ENCODE measurements at regions not wholly inside any gene's neighbourhood (a gene's known extent, or its start where the extent isn't known, plus 50 kb on each side); places are given as distances from the start of the nearest gene placed in this dataset.

GRCh38 chr2:226657340-226658053 is 142.1 kb downstream of the IRS1 start (continued):
- no peak for TF ChIP-seq PRDM15 (CRISPR knock-in tag; IDR thresholded peaks at IDR 0.05)
- TF ChIP-seq ZNF580 (CRISPR knock-in tag; IDR thresholded peaks at IDR 0.05; ENCODE audit: borderline replicate concordance, low read depth): no peak
- TF ChIP-seq ZBTB7B (CRISPR knock-in tag; IDR thresholded peaks at IDR 0.05): no peak
- TF ChIP-seq SAFB2 (CRISPR knock-in tag; IDR thresholded peaks at IDR 0.05; ENCODE audit: borderline replicate concordance, low read depth): no peak
- no peak for TF ChIP-seq ZBTB42 (CRISPR knock-in tag; IDR thresholded peaks at IDR 0.05)
- TF ChIP-seq ZNF362 (CRISPR knock-in tag; IDR thresholded peaks at IDR 0.05; ENCODE audit: borderline replicate concordance): peak; percentile 54; the same call in 1 of the 2 replicates
- TF ChIP-seq HDAC2 (CRISPR knock-in tag; IDR thresholded peaks at IDR 0.05): peak; percentile 87
- no peak for TF ChIP-seq ZNF160 (CRISPR knock-in tag; IDR thresholded peaks at IDR 0.05)
- no peak for TF ChIP-seq ZNF225 (CRISPR knock-in tag; IDR thresholded peaks at IDR 0.05)
- no peak for TF ChIP-seq RFX5 (IDR thresholded peaks at IDR 0.05; ENCODE audit: low read depth, low read length)
- no peak for TF ChIP-seq ZNF180 (CRISPR knock-in tag; IDR thresholded peaks at IDR 0.05; ENCODE audit: borderline replicate concordance, low read depth)
- no peak for TF ChIP-seq MAFK (conservative IDR thresholded peaks at IDR 0.05 in 1 of 2, IDR thresholded peaks at IDR 0.05 in 1 of 2; ENCODE audit: low read length in 2 of 2)
- no peak for TF ChIP-seq ZNF143 (CRISPR knock-in tag; IDR thresholded peaks at IDR 0.05)
- no peak for TF ChIP-seq DR1 (CRISPR knock-in tag; IDR thresholded peaks at IDR 0.05)
- no peak; the same call in 1 of the 2 replicates for TF ChIP-seq ATF3 (CRISPR knock-in tag; IDR thresholded peaks at IDR 0.05)
- TF ChIP-seq ATF2 (CRISPR knock-in tag; IDR thresholded peaks at IDR 0.05): peak; percentile 69
- no peak for TF ChIP-seq IRF9 (CRISPR knock-in tag; IDR thresholded peaks at IDR 0.05; ENCODE audit: borderline replicate concordance)
- TF ChIP-seq TSC22D2 (CRISPR knock-in tag; IDR thresholded peaks at IDR 0.05; ENCODE audit: borderline replicate concordance): 0 out of 2 replicates have a peak, but pooled peaks have one; percentile 63
- peak; percentile 72 for TF ChIP-seq MAX (IDR thresholded peaks at IDR 0.05)
